Left kidney (tissue), 1 donor: ENCODE measurements at regions not wholly inside any gene's neighbourhood (a gene's known extent, or its start where the extent isn't known, plus 50 kb on each side); places are given as distances from the start of the nearest gene placed in this dataset.
"Not testable (repeated sequence)": the region's sequence is repeated elsewhere in the genome, so short reads cannot be mapped to it uniquely, and the experiment has no call there.

ENCODE experiments used
- DNase-seq: peaks from one replicate; pipeline ENCODE4 v3.0.0-alpha.2; 2013

GRCh38 chr1:168420177-168420576, 123.6 kb downstream of the XCL2 start:
- no peak for DNase-seq

- DNase-seq = no peak
Measured at GRCh38 chr1:168419736-168420135, 124.1 kb downstream of the XCL2 start.

GRCh38 chr1:168416220-168416619, 127.6 kb downstream of the XCL2 start:
- DNase-seq = no peak

- DNase-seq = no peak
Measured at GRCh38 chr1:168414914-168415313, 128.9 kb downstream of the XCL2 start.

GRCh38 chr1:168410464-168410863, 129.8 kb downstream of the TBX19 start:
- DNase-seq = no peak

- DNase-seq = no peak
Measured at GRCh38 chr1:168408884-168409283, 128.2 kb downstream of the TBX19 start.

GRCh38 chr1:168408539-168408865, 127.8 kb downstream of the TBX19 start:
- DNase-seq = no peak

- no peak for DNase-seq
Measured at GRCh38 chr1:168407832-168408538, 127.3 kb downstream of the TBX19 start.

GRCh38 chr1:168405906-168406549, 125.4 kb downstream of the TBX19 start:
- no peak for DNase-seq

GRCh38 chr1:168403140-168403539, 122.5 kb downstream of the TBX19 start:
- DNase-seq = no peak

GRCh38 chr1:168402466-168402865, 121.8 kb downstream of the TBX19 start:
- not testable (repeated sequence) for DNase-seq

- DNase-seq = no peak
Measured at GRCh38 chr1:168401341-168401740, 120.7 kb downstream of the TBX19 start.

GRCh38 chr1:168400139-168400538, 119.5 kb downstream of the TBX19 start:
- no peak for DNase-seq

GRCh38 chr1:168397806-168398205, 117.1 kb downstream of the TBX19 start:
- DNase-seq = no peak

GRCh38 chr1:168396940-168397684, 116.4 kb downstream of the TBX19 start:
- DNase-seq = no peak

GRCh38 chr1:168396508-168396907, 115.8 kb downstream of the TBX19 start:
- no peak for DNase-seq

GRCh38 chr1:168394858-168395257, 114.2 kb downstream of the TBX19 start:
- no peak for DNase-seq

- DNase-seq = no peak
Measured at GRCh38 chr1:168392958-168393549, 112.4 kb downstream of the TBX19 start.

GRCh38 chr1:168391851-168392681, 111.4 kb downstream of the TBX19 start:
- no peak for DNase-seq

- no peak for DNase-seq
Measured at GRCh38 chr1:168390271-168390670, 109.6 kb downstream of the TBX19 start.

GRCh38 chr1:168387781-168388760, 107.4 kb downstream of the TBX19 start:
- DNase-seq = no peak
